HepG2 (cell line): ENCODE measurements at regions not wholly inside any gene's neighbourhood (a gene's known extent, or its start where the extent isn't known, plus 50 kb on each side); places are given as distances from the start of the nearest gene placed in this dataset.

ENCODE experiments used
- ATAC-seq: fragments of 200-7000 bp; cut with Tn5 transposase; 3 replicates; pipeline ENCODE4 v1.9.1; 2020; ENCODE audit warnings: mild to moderate bottlenecking, moderate library complexity
- BruUV-seq: library from RNA; stranded (reverse); fragments of 400-500 nt; replicated peaks from 2 replicates; lab custom pipeline; 2021; lab: Mats Ljungman, UMichigan
- CTCF ChIA-PET: fragments of 300-600 bp; formaldehyde crosslinking; extraction: SDS; loops from one replicate; lab custom pipeline; 2021; ENCODE audit warnings: low total read pairs, inconsistent platforms, low intra/inter-chr PET ratio; lab: Yijun Ruan, JAX
- POLR2A ChIA-PET: fragments of 350-600 bp; sonication (Branson Sonifier 250); formaldehyde crosslinking; loops from one replicate; lab custom pipeline; 2020; ENCODE audit warnings: antibody characterized with exemption, inconsistent platforms; lab: Yijun Ruan, JAX
- DNase-seq: peaks from one replicate; pipeline ENCODE4 v3.0.0-alpha.2; 2015; ENCODE audit warnings: low spot score
- FAIRE-seq: peaks from 3 replicates; lab custom pipeline; 2011; peaks lifted over from hg19 to GRCh38; lab: Jason Lieb, UNC
- H2AFZ ChIP-seq: one replicate; pipeline ENCODE4 v1.6.1; 2011; ENCODE audit warnings: low read length, inconsistent platforms
- H3K27ac ChIP-seq: fragments of 300-600 bp; 3 replicates; pipeline ENCODE4 v1.8.0; 2011; ENCODE audit warnings: mixed run types, mild to moderate bottlenecking, mixed read lengths, low read length, inconsistent platforms; ENCODE audit not compliant: insufficient read depth; ENCODE audit errors: extremely low read length
- H3K27me3 ChIP-seq, 2 experiments: fragments of 200-600 bp in 1 of 2; 2 replicates in 1 of 2; 3 replicates in 1 of 2; pipeline versions ENCODE4 v1.6.0 to v1.8.0; 2011; ENCODE audit warnings: low read length in 2 of 2, mild to moderate bottlenecking in 2 of 2, moderate library complexity in 2 of 2, inconsistent platforms in 1 of 2; ENCODE audit not compliant: insufficient read depth in 2 of 2, control insufficient read depth in 1 of 2
- H3K36me3 ChIP-seq, 2 experiments: fragments of 200-600 bp in 1 of 2; replicated peaks in 1 of 2; 2 replicates in 1 of 2; 3 replicates in 1 of 2; pipeline versions ENCODE4 v1.5.1 to v1.8.0; 2011; ENCODE audit warnings: low read length in 2 of 2, inconsistent platforms in 1 of 2; ENCODE audit not compliant: insufficient read depth in 2 of 2, control insufficient read depth in 1 of 2
- H3K4me1 ChIP-seq: 2 replicates; pipeline ENCODE4 v1.5.1; 2012; ENCODE audit warnings: low read length, inconsistent platforms; ENCODE audit not compliant: insufficient read depth
- H3K4me2 ChIP-seq: 2 replicates; pipeline ENCODE4 v1.6.0; 2011; ENCODE audit warnings: low read depth, low read length, inconsistent platforms
- H3K4me3 ChIP-seq, 3 experiments: fragments of 200-600 bp in 1 of 3; sonication (generic), shearing (Covaris generic) in 1 of 3; replicated peaks in 1 of 3; 2 replicates each; pipeline ENCODE4 v1.5.1; 2011 to 2016; ENCODE audit warnings: low read length in 3 of 3, inconsistent platforms in 2 of 3, low read depth in 2 of 3, mild to moderate bottlenecking in 2 of 3, control low read depth in 1 of 3, mixed read lengths in 1 of 3; ENCODE audit not compliant: insufficient read depth in 1 of 3
- H3K79me2 ChIP-seq: one replicate; pipeline ENCODE4 v1.6.1; 2011; ENCODE audit warnings: low read length, inconsistent platforms; ENCODE audit not compliant: insufficient read depth
- H3K9ac ChIP-seq: 2 replicates; pipeline ENCODE4 v1.6.0; 2011; ENCODE audit warnings: mild to moderate bottlenecking, low read depth, low read length, inconsistent platforms; ENCODE audit not compliant: insufficient read depth
- H3K9me3 ChIP-seq: 2 replicates; pipeline ENCODE4 v1.5.1; 2012; ENCODE audit warnings: mild to moderate bottlenecking, low read length
- H4K20me1 ChIP-seq: 2 replicates; pipeline ENCODE4 v1.6.0; 2011; ENCODE audit warnings: inconsistent platforms, mild to moderate bottlenecking, low read length, moderate library complexity; ENCODE audit not compliant: insufficient read depth
- ELF3 ChIP-seq: IDR thresholded peaks from 2 replicates; pipeline ENCODE4 v1.6.1; 2016; ENCODE audit warnings: missing genetic modification reagents, missing compliant biosample characterization
- IKZF1 ChIP-seq: fragments of 450-650 bp; IDR thresholded peaks from 2 replicates; pipeline ENCODE4 v1.7.1; 2016
- MLLT10 ChIP-seq: sonication (generic); formaldehyde crosslinking; IDR thresholded peaks from 2 replicates; pipeline ENCODE4 v1.4.0; 2020; ENCODE audit warnings: missing genetic modification reagents
- MXD3 ChIP-seq: IDR thresholded peaks from 2 replicates; pipeline ENCODE4 v1.6.1; 2016; ENCODE audit warnings: mild to moderate bottlenecking, missing biosample characterization, missing genetic modification reagents
- PHB2 ChIP-seq: fragments of 450-650 bp; IDR thresholded peaks from 2 replicates; pipeline ENCODE4 v1.6.1; 2018; ENCODE audit not compliant: partially characterized antibody
- PRPF4 ChIP-seq: fragments of 200-400 bp; formaldehyde crosslinking; IDR thresholded peaks from 2 replicates; pipeline ENCODE4 v1.6.1; 2016; ENCODE audit warnings: low read length, low read depth; ENCODE audit not compliant: poor library complexity, severe bottlenecking
- SIN3B ChIP-seq: fragments of 150-350 bp; IDR thresholded peaks from 2 replicates; pipeline ENCODE4 v1.6.1; 2014; ENCODE audit warnings: low read length
- SNAPC2 ChIP-seq: sonication (generic); formaldehyde crosslinking; IDR thresholded peaks from 2 replicates; pipeline ENCODE4 v1.8.1; 2022; ENCODE audit warnings: mild to moderate bottlenecking, missing genetic modification reagents
- ZEB1 ChIP-seq: IDR thresholded peaks from 2 replicates; pipeline ENCODE4 v1.6.1; 2012; ENCODE audit warnings: mild to moderate bottlenecking, low read depth, inconsistent platforms; ENCODE audit not compliant: insufficient replicate concordance
- ZFP36L2 ChIP-seq: sonication (generic); formaldehyde crosslinking; IDR thresholded peaks from 2 replicates; pipeline ENCODE4 v1.4.0; 2020; ENCODE audit warnings: missing genetic modification reagents
- ZNF234 ChIP-seq: sonication (generic); formaldehyde crosslinking; conservative IDR thresholded peaks from 2 replicates; pipeline ENCODE4 v1.5.1; 2020; ENCODE audit warnings: mild to moderate bottlenecking, missing genetic modification reagents
- ZNF562 ChIP-seq: sonication (generic); formaldehyde crosslinking; IDR thresholded peaks from 2 replicates; pipeline ENCODE4 v1.8.0; 2022; ENCODE audit warnings: missing genetic modification reagents, borderline replicate concordance
- WGBS: methylation state at CpG from one replicate; pipeline ENCODE4 v1.1.6; 2017; ENCODE audit warnings: low lambda C conversion rate; 5-methylcytosine and 5-hydroxymethylcytosine counted together
- in situ Hi-C: cut with HindIII; loops from 2 replicates; pipeline ENCODE4 v1.10.0; 2017; ENCODE audit warnings: low pct_unique_long_range_greater_than_20kb; ENCODE audit not compliant: extremely low pct_ligation_motif_present
- intact Hi-C: fragments of 100-400 bp; cut with micrococcal nuclease; formaldehyde crosslinking; loops from one replicate; pipeline ENCODE4 v1.10.0; 2022; ENCODE audit not compliant: unreplicated experiment
- TF ChIP-seq, protein P1 (sequence below): sonication (generic); formaldehyde crosslinking; IDR thresholded peaks from 2 replicates; pipeline ENCODE4 v1.5.0; 2020; ENCODE audit warnings: missing genetic modification reagents

DNA sequence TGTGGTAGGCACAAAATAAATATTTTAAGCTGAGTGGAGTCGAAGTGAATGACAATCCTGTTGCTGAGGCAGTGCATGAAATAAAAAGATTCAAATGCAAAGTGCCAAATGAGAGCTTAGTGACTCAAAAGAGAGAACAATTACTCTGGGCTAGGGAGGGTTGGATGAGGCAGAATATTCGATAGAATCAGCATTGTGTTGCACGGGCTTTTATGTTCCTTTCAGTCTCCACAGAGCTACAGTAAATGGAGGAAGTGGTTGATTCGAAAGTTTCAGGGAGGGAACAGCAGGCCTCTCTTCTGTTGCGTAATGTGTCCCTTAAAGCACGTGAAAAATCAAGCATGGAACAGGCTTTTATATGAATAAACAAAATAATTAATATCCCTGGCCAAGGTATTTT, 599.3 kb upstream of the CELF2 start (continued):
- TF ChIP-seq ELF3 (CRISPR knock-in tag) (no peak), SIN3B (no peak)

GRCh38 chr10:10421071-10421470, 596.6 kb upstream of the CELF2 start:
- Histone ChIP-seq H3K4me1 (no peaks in the 10 kb centered on the region), H3K9me3 (peaks cover 89% of the 10 kb centered on the region), H2AFZ (no peak overlapping the region), H3K79me2 (no peaks in the 10 kb centered on the region), H3K4me2 (no peak overlapping the region), H3K9ac (no peak overlapping the region), H3K4me3 (no peak overlapping the region), H3K36me3 (no peaks in the 10 kb centered on the region), H3K27ac (no peak overlapping the region), H3K27me3 (no peaks in the 10 kb centered on the region), H4K20me1 (no peaks in the 10 kb centered on the region)
- in situ Hi-C loops = no loop called here
- no TSS peak for BruUV-seq
- TF ChIP-seq MXD3 (no peak), ZEB1 (no peak), PRPF4 (no peak), MLLT10 (CRISPR knock-in tag) (no peak), ZFP36L2 (CRISPR knock-in tag) (no peak), IKZF1 (no peak), SNAPC2 (CRISPR knock-in tag) (no peak), ZNF234 (CRISPR knock-in tag) (no peak), ZNF562 (CRISPR knock-in tag) (no peak), PHB2 (no peak)
- TF ChIP-seq, protein P1, sequence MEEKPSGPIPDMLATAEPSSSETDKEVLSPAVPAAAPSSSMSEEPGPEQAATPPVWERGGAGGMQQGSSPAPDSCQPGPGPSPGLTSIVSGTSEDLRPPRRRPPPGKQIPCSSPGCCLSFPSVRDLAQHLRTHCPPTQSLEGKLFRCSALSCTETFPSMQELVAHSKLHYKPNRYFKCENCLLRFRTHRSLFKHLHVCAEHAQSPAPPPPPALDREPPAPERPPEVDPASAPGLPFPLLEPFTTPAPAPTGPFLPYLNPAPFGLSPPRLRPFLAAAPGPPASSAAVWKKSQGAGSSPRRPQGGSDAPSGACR (CRISPR knock-in tag) = no peak
- WGBS = 2% methylated on average over 5 of the region's 5 CpGs
- intact Hi-C loops = no loop called here
- DNase-seq = no peak
- ATAC-seq = no peak
- no peak for FAIRE-seq
- CTCF ChIA-PET = no interaction called here
- POLR2A ChIA-PET = no interaction called here
